ENCODE measurements at regions not wholly inside any gene's neighbourhood (a gene's known extent, or its start where the extent isn't known, plus 50 kb on each side); places are given as distances from the start of the nearest gene placed in this dataset.
"Not testable (repeated sequence)": the region's sequence is repeated elsewhere in the genome, so short reads cannot be mapped to it uniquely, and the experiment has no call there.

DNA sequence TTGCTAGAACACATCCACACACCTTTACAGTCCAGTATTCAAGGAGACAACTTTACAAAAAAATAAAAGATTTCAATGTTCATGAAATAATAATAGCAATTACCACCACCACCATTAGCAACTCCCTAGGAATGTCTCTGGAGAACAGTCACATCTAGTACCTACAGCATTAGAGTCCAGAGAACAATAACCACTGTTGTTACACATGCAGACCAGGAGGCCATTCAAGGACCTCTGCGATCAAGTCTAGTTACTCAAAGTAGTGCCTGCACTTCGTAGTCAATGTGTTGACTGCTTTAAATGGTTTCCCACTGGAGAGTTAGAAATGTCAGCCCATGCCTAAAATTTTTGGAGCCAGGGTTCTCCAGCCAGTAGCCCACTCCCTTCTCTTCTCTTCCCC, 244.4 kb downstream of the DEPDC1B start:
- no peak for ATAC-seq
- intact Hi-C loops (cut with DNase I) = no loop called here
- DNase-seq (ENCODE audit: low spot score) = no peak

GRCh38 chr5:60454277-60454676, 245.7 kb downstream of the DEPDC1B start:
- DNase-seq (ENCODE audit: low spot score); ATAC-seq; intact Hi-C loops (cut with DNase I): not testable (repeated sequence)

DNA sequence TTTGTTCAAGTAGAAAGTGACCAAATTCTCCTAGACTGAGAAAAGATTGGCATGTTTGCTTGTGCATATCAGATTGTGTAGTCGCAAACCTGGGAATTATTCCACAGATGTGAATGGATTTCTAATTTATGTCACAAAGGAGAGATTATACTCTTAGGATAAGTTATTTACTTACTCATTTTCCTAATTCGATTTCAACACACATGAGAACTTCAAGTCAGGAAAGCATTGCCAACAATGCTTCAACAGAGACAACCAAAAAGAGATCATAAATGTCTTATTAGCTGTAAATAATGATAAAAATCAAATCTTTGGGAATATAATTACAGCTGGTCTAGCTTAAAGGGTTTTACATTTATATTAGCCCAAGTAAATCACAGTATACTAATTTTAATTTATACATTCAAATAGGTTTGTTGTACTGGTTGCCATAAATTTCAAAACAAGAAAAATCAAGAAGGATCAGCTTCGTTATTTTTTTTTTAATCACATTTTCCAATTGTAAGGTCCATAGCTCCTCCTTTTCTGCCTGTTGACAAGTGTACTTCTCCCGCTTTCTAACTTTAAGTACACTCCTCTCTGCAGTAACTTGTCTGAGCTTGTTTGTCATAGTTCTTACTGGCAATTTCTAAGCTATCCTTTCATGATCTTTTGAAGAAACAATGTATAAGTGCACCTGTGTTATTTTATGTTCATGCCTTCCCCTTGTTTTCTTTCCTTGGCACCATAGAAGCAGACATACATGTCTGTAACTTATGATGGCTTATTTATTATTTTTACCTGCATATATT, 246.6 kb downstream of the DEPDC1B start:
- DNase-seq (ENCODE audit: low spot score) (no peak), ATAC-seq (no peak)
- intact Hi-C loops (cut with DNase I) = no loop called here

DNA sequence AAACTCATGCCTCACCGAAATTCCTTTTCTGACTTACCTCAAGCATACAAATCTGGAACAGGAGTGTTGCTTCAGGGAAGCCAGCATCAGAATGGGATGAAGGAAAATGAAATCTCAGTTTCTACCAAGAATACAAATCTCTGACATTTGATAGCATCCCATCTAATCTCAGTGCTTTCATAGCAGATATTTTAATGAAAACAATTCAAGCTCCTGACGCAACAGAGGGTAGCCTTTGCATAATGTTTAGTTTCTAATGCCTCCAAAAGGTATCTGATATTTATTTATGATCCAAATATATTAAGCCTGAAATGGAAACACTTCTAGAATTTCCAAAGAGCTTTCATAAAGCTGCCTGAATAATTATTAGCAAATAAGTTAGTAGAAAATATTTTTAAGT, 251.4 kb downstream of the DEPDC1B start:
- no peak for ATAC-seq
- intact Hi-C loops (cut with DNase I) = no loop called here
- no peak for DNase-seq (ENCODE audit: low spot score)

DNA sequence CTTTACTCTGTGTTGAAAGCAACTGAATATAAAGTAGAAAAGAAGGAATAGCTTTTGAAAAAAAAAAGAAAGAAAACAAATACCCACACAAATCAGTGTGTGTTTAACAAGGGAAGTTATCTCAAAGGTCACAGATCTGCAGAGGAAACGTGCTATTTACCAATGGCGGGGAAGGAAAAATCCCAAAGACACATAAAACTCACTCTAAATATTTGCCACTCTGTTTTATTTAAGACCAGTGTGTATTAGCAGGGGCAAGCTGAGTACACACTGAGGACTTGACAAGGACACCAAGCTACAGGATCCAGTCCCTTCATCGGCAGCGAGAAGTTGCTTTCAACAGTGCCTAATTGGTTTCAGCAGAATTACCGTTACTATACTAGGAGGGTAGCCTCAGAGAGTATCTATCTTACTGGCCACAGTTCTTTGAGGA, 252.5 kb downstream of the DEPDC1B start:
- DNase-seq (ENCODE audit: low spot score) (no peak), ATAC-seq (no peak)
- intact Hi-C loops (cut with DNase I) = no loop called here

GRCh38 chr5:60446917-60447316, 253.0 kb downstream of the DEPDC1B start:
- ATAC-seq = no peak
- intact Hi-C loops (cut with DNase I) = no loop called here

DNA sequence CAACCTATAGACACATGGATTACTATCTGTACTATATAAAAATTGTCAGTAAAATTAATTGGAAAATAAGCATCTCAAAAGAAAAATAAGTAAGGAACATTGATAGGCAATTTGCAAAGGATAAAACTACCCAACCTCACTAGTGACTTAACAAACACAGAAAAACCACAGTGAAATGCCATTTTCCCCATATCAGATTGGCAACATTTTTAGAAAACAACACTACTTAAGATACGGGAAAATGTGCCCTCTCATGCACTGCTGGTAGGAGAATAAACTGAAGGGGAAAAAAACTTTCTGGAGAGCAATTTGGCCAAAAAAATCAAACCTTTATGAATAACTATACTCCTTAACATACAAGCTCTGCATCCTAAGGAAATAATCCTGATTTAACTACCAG, 254.0 kb downstream of the DEPDC1B start:
- no peak for ATAC-seq
- no peak for DNase-seq (ENCODE audit: low spot score)
- intact Hi-C loops (cut with DNase I) = no loop called here

More at GRCh38 chr5:60446917-60447316, 253.0 kb downstream of the DEPDC1B start:
- no peak for DNase-seq (ENCODE audit: low spot score)

DNA sequence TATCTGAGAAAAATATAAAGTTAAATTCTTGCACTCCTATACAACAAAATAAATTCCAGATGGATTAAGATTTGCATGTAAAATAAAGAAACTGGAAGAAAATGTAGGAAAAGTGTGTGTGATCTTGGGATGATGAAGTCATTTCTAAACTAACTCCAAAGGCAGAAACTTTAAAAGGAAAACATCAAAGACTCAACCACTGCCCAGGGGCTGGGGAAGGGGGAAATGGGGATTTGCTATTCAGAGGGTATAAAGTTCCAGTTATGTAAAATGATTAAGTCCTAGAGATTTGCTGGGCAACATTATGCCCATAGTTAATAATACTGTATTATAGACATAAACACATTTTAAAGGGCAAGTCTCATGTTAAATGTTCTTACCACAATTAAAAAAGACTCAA, 254.5 kb downstream of the DEPDC1B start:
- ATAC-seq = no peak

GRCh38 chr5:60444661-60445360, 255.2 kb downstream of the DEPDC1B start:
- DNase-seq (ENCODE audit: low spot score) = no peak
- intact Hi-C loops (cut with DNase I) = no loop called here
- no peak for ATAC-seq

More for the DNA sequence above, 254.5 kb downstream of the DEPDC1B start:
- intact Hi-C loops (cut with DNase I) = no loop called here
- DNase-seq (ENCODE audit: low spot score) = no peak

- DNase-seq (ENCODE audit: low spot score) (no peak), ATAC-seq (no peak)
- intact Hi-C loops (cut with DNase I) = no loop called here
These were observed 260.4 kb downstream of the DEPDC1B start for GRCh38 chr5:60439552-60439951.

DNA sequence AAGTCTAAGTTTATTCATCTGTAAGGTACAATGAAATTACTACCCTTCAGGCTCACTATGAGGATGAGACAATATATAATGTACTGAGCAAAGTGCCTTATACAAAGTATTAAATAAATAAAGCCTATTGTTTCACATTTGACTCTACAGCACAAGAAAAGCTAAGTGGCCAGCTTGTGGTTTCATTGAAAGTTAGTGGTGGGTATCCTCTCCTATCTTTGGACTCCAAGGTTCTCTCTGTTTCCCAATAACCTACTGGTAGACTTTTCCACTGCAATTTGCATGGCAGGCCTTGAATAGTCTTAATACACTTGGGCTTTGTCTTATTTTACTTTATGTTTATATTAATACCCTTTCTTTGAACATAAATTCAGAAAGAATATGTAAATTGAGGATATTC, 262.7 kb downstream of the DEPDC1B start:
- ATAC-seq (no peak), DNase-seq (ENCODE audit: low spot score) (no peak)
- intact Hi-C loops (cut with DNase I) = no loop called here

DNA sequence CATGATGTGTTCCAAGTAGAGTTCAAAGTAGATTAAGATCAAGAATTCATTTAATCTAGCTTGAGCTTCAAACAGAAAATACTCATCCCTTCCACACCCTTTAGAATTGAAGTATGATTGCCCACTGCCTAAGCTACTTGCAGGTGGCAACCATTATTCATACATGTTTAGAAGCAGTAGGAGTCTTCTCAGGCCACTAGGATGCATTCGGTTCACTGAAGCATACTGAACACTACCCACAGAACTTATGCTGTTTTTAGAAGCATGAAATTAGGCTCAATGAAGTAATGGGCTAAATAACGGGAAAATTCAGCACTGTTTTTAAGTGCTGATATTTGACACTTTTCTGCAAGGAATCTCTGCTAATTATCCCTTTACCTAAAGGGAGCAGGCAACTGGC, 263.4 kb downstream of the DEPDC1B start:
- no peak for ATAC-seq
- intact Hi-C loops (cut with DNase I) = no loop called here
- no peak for DNase-seq (ENCODE audit: low spot score)

GRCh38 chr5:60435808-60436207, 264.2 kb downstream of the DEPDC1B start:
- intact Hi-C loops (cut with DNase I) = no loop called here
- ATAC-seq = no peak
- no peak for DNase-seq (ENCODE audit: low spot score)

DNA sequence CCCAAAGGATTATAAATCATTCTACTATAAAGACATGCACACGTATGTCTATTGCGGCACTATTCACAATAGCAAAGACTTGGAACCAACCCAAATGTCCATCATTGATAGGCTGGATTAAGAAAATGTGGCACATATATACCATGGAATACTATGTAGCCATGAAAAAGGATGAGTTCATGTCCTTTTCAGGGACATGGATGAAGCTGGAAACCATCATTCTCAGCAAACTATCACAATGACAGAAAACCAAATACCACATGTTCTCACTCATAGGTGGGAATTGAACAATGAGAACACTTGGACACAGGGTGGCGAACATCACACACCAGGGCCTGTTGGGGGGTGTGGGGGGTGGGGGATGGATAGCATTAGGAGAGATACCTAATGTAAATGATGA, 273.8 kb downstream of the DEPDC1B start:
- DNase-seq (ENCODE audit: low spot score); ATAC-seq; intact Hi-C loops (cut with DNase I): not testable (repeated sequence)

DNA sequence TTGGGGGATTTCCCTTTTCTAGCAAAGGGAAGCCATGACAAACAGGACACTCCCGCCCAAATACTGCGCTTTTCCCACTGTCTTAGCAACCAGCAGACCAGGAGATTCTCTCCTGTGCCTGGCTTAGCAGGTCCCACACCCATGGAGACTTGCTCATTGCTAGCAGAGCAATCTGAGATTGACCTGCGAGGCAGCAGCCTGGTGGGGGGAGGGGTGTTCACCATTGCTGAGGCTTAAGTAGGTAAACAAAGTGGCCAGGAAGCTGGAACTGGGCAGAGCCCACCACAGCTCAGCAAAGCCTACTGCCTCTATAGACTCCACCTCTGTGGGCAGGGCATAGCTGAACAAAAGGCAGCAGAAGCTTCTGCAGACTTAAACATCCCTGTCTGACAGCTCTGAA, 279.2 kb downstream of the DEPDC1B start:
- intact Hi-C loops (cut with DNase I); DNase-seq (ENCODE audit: low spot score); ATAC-seq: not testable (repeated sequence)

GRCh38 chr5:60417500-60418181, 282.3 kb downstream of the DEPDC1B start:
- ATAC-seq (no peak), DNase-seq (ENCODE audit: low spot score) (no peak)
- intact Hi-C loops (cut with DNase I) = no loop called here

GRCh38 chr5:60415443-60415842, 284.5 kb downstream of the DEPDC1B start:
- intact Hi-C loops (cut with DNase I) = no loop called here
- DNase-seq (ENCODE audit: low spot score) = no peak
- ATAC-seq = no peak

DNA sequence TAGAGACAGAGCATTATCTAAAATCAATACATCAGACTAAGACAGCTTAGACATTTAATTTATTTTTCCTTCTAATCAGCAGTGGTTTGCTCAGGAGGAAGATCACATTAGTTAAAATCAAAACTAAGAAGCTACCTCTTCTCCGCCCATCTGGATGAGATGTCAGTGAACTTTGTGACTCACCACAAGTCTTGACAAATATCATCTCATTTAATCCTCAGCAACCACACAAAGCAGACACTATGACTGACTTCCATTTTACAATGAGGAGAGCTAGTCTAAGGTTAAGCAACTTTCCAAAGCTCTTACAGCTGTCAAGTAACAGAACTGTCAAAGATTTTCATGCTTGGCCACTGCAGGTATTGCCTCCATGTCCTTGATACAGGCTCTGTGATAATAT, 289.5 kb downstream of the DEPDC1B start:
- DNase-seq (ENCODE audit: low spot score) (no peak), ATAC-seq (no peak)
- intact Hi-C loops (cut with DNase I) = no loop called here

GRCh38 chr5:60404171-60404570, 295.8 kb downstream of the DEPDC1B start:
- ATAC-seq (no peak), DNase-seq (ENCODE audit: low spot score) (no peak)
- intact Hi-C loops (cut with DNase I) = no loop called here
